ENCODE measurements at regions not wholly inside any gene's neighbourhood (a gene's known extent, or its start where the extent isn't known, plus 50 kb on each side); places are given as distances from the start of the nearest gene placed in this dataset.
"Not testable (repeated sequence)": the region's sequence is repeated elsewhere in the genome, so short reads cannot be mapped to it uniquely, and the experiment has no call there.

DNA sequence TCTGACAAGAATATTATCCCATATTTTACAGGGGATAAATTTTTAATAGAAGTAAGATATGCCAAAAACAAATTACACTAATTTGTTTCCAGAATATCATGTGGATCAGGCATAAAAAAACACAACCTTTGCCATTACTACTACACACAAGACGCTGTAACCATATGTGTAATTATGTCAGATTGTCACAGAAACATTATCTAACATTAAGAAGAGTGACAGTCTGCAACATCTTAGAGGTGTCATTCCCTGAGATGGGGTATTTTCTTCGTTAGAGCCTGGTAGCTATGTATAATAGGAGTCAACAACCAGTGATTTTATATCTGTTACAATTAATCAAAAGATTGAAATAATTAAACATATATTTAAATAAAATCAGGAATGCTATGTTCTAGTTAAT lies 518.9 kb downstream of the RERGL start:
- peaks cover 11% of the 10 kb centered on the region for H3K4me1 Mint-ChIP-seq (ENCODE audit: low read depth, unreplicated experiment)
- TF ChIP-seq, protein P1, sequence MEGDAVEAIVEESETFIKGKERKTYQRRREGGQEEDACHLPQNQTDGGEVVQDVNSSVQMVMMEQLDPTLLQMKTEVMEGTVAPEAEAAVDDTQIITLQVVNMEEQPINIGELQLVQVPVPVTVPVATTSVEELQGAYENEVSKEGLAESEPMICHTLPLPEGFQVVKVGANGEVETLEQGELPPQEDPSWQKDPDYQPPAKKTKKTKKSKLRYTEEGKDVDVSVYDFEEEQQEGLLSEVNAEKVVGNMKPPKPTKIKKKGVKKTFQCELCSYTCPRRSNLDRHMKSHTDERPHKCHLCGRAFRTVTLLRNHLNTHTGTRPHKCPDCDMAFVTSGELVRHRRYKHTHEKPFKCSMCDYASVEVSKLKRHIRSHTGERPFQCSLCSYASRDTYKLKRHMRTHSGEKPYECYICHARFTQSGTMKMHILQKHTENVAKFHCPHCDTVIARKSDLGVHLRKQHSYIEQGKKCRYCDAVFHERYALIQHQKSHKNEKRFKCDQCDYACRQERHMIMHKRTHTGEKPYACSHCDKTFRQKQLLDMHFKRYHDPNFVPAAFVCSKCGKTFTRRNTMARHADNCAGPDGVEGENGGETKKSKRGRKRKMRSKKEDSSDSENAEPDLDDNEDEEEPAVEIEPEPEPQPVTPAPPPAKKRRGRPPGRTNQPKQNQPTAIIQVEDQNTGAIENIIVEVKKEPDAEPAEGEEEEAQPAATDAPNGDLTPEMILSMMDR (IDR thresholded peaks at IDR 0.05; ENCODE audit: unreplicated experiment) = no peak
- H3K36me3 Mint-ChIP-seq (ENCODE audit: insufficient read depth, unreplicated experiment) = no peaks in the 10 kb centered on the region
- no peaks in the 10 kb centered on the region for H3K27me3 Mint-ChIP-seq (ENCODE audit: unreplicated experiment)
- no peak overlapping the region for H3K27ac Mint-ChIP-seq (ENCODE audit: unreplicated experiment)
- no peak overlapping the region for H3K4me3 Mint-ChIP-seq (ENCODE audit: low read depth, unreplicated experiment)
- CTCF ChIA-PET = no interaction called here
- no TSS peak for BruUV-seq (replicated peaks)
- no peak for DNase-seq
- H3K9me3 Mint-ChIP-seq (ENCODE audit: low read depth, unreplicated experiment) = no peaks in the 10 kb centered on the region
- intact Hi-C loops (cut with micrococcal nuclease; ENCODE audit: unreplicated experiment) = loop anchor here (10.0 kb wide), 2 partner anchors 406 to 414 kb away; no protein-coding TSS in a partner anchor

DNA sequence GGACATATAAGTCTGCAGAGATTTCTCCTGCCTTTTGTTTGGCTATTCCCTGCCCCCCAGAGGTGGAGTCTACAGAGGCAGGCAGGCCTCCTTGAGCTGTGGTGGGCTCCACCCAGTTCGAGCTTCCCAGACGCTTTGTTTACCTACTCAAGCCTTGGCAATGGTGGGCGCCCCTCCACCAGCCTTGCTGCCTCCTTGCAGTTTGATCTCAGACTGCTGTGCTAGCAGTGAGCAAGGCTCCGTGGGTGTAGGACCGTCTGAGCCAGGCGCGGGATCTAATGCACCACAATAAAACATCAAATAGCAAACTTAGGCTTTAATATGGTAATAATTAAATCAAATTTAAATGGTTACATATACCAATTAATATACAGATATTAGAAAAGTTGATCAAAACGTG lies 525.4 kb downstream of the RERGL start:
- not testable (repeated sequence) for BruUV-seq (replicated peaks)

DNA sequence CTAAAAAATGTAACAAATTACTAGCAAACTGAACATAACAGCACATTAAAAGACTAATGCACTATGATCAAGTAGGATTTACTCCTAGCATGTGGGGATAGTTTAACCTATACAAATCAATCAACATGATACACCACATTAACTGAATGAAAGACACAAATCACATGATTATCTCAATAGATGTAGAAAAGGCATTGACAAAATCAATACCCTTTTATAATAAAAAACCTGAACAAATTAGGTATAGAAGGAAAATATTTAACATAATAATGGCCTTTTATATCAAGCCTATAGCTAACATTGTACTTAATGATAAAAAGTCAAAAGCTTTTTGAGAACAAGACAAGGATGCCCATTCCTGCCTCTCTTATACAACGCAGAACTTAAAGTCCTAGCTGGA lies 540.0 kb downstream of the RERGL start:
- no peaks in the 10 kb centered on the region for H3K4me1 Mint-ChIP-seq (ENCODE audit: low read depth, unreplicated experiment)
- no TSS peak for BruUV-seq (replicated peaks)
- H3K27ac Mint-ChIP-seq (ENCODE audit: unreplicated experiment) = no peak overlapping the region
- DNase-seq = no peak
- H3K36me3 Mint-ChIP-seq (ENCODE audit: insufficient read depth, unreplicated experiment) = no peaks in the 10 kb centered on the region
- TF ChIP-seq, protein P1 (IDR thresholded peaks at IDR 0.05; ENCODE audit: unreplicated experiment) = no peak
- intact Hi-C loops (cut with micrococcal nuclease; ENCODE audit: unreplicated experiment) = no loop called here
- H3K27me3 Mint-ChIP-seq (ENCODE audit: unreplicated experiment) = no peaks in the 10 kb centered on the region
- no peaks in the 10 kb centered on the region for H3K9me3 Mint-ChIP-seq (ENCODE audit: low read depth, unreplicated experiment)
- H3K4me3 Mint-ChIP-seq (ENCODE audit: low read depth, unreplicated experiment) = no peak overlapping the region
- CTCF ChIA-PET = no interaction called here

More for the DNA sequence above, 525.4 kb downstream of the RERGL start:
- H3K27me3 Mint-ChIP-seq (ENCODE audit: unreplicated experiment); DNase-seq; CTCF ChIA-PET; H3K4me3 Mint-ChIP-seq (ENCODE audit: low read depth, unreplicated experiment); H3K9me3 Mint-ChIP-seq (ENCODE audit: low read depth, unreplicated experiment); intact Hi-C loops (cut with micrococcal nuclease; ENCODE audit: unreplicated experiment); H3K4me1 Mint-ChIP-seq (ENCODE audit: low read depth, unreplicated experiment); H3K36me3 Mint-ChIP-seq (ENCODE audit: insufficient read depth, unreplicated experiment); H3K27ac Mint-ChIP-seq (ENCODE audit: unreplicated experiment): not testable (repeated sequence)

DNA sequence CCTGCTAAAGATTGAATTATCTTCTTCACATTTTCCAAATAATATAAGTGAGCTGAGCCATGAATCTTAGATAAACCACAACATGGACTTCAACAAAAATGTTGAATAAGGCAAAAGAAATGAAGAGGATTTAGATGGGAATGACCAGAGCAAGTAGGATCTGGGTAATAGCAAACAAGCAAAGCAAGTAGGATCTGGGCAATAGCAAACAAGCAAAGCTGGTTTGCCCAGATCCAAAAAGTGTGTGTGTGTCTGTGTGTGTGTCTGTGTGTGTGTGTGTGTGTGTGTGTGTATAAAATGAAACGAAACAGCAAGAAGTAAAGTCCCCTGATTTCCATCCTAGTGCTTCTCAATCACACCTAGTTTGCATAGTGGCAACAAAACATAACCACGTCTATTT lies 549.1 kb downstream of the RERGL start:
- TF ChIP-seq, protein P1 (IDR thresholded peaks at IDR 0.05; ENCODE audit: unreplicated experiment) = no peak
- CTCF ChIA-PET = no interaction called here
- no peaks in the 10 kb centered on the region for H3K27me3 Mint-ChIP-seq (ENCODE audit: unreplicated experiment)
- H3K27ac Mint-ChIP-seq (ENCODE audit: unreplicated experiment) = no peak overlapping the region
- H3K4me1 Mint-ChIP-seq (ENCODE audit: low read depth, unreplicated experiment) = no peaks in the 10 kb centered on the region
- H3K36me3 Mint-ChIP-seq (ENCODE audit: insufficient read depth, unreplicated experiment) = no peaks in the 10 kb centered on the region
- no peak overlapping the region for H3K4me3 Mint-ChIP-seq (ENCODE audit: low read depth, unreplicated experiment)
- no TSS peak for BruUV-seq (replicated peaks)
- H3K9me3 Mint-ChIP-seq (ENCODE audit: low read depth, unreplicated experiment) = peaks cover 7% of the 10 kb centered on the region
- DNase-seq = no peak
- intact Hi-C loops (cut with micrococcal nuclease; ENCODE audit: unreplicated experiment) = no loop called here

DNA sequence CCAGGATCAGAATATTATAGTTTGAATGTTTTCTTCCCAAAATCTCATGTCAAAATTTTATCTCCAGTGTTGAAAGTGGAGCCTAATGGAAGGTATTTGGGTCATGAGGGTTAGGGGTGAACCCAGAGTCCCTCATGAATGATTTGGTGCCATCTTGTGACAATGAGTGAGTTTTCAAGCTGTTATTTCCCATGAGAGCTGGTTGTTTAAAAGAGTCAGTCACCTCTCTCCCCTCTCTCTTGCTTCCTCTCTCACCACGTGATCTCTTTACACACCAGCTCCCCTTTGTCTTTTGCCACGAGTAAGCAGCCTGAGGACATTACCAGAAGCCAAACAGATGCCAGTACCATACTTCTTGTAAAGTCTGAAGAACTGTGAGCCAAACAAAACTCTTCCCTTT lies 561.6 kb downstream of the RERGL start:
- Mint-ChIP-seq H3K36me3 (ENCODE audit: insufficient read depth, unreplicated experiment) (no peaks in the 10 kb centered on the region), H3K4me1 (ENCODE audit: low read depth, unreplicated experiment) (no peaks in the 10 kb centered on the region), H3K9me3 (ENCODE audit: low read depth, unreplicated experiment) (peaks cover 2% of the 10 kb centered on the region), H3K27me3 (ENCODE audit: unreplicated experiment) (no peaks in the 10 kb centered on the region), H3K4me3 (ENCODE audit: low read depth, unreplicated experiment) (no peak overlapping the region), H3K27ac (ENCODE audit: unreplicated experiment) (no peak overlapping the region)
- no peak for DNase-seq
- CTCF ChIA-PET = no interaction called here
- TF ChIP-seq, protein P1 (IDR thresholded peaks at IDR 0.05; ENCODE audit: unreplicated experiment) = no peak
- intact Hi-C loops (cut with micrococcal nuclease; ENCODE audit: unreplicated experiment) = no loop called here
- no TSS peak for BruUV-seq (replicated peaks)
